ENCODE measurements at regions not wholly inside any gene's neighbourhood (a gene's known extent, or its start where the extent isn't known, plus 50 kb on each side); places are given as distances from the start of the nearest gene placed in this dataset.
A peak's percentile ranks its signal among the peaks of the same experiment; 100 is the strongest.

DNA sequence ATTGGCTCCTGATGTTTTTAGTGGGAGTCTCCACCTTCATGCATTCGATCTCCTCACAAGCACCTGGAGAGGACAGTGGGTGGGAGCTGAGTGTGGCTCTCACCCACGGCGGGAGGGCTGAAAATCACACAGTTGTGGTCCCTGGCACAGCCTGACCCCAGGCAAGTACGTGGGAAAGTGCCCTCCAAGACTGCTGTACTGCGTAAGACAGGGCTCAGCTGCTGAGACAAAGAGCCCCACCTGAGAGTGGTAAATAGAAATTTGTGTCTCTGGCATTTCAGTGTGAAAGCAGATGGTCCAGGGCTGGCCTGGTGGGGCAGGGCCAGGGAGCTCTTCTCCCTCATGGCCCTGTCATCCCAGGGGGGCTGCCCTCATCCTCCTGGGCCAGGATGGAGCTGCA, 77.4 kb upstream of the IQSEC1 start:
- Histone ChIP-seq H3K4me1 (ENCODE audit: insufficient read depth, low read length) (peaks cover 14% of the 10 kb centered on the region), H3K27me3 (ENCODE audit: control insufficient read depth in 1 of 2, insufficient read depth in 2 of 2, low read length in 2 of 2) (no peaks in the 10 kb centered on the region), H3K36me3 (ENCODE audit: insufficient read depth, low read length) (no peaks in the 10 kb centered on the region), H3K27ac (ENCODE audit: low read depth in 1 of 2, low read length in 2 of 2) (no peak overlapping the region), H3K4me3 (ENCODE audit: low read length) (no peak overlapping the region), H3K9me3 (ENCODE audit: control insufficient read depth in 1 of 2, insufficient read depth in 1 of 2, low read length in 2 of 2) (peaks cover 6 to 21% of the 10 kb centered on the region in 2 experiments)
- POLR2A ChIA-PET = no interaction called here
- Mint-ChIP-seq H3K27me3 (no peaks in the 10 kb centered on the region), H3K36me3 (ENCODE audit: low read depth) (no peaks in the 10 kb centered on the region), H3K4me1 (ENCODE audit: low read depth) (peaks cover 7% of the 10 kb centered on the region), H3K4me3 (no peak overlapping the region), H3K27ac (no peak overlapping the region), H3K9me3 (peaks cover 4% of the 10 kb centered on the region)
- ATAC-seq (ENCODE audit: poor library complexity) (no peak), DNase-seq (peak in 1 of 14 experiments; percentile 23)
- TF ChIP-seq, protein P1, sequence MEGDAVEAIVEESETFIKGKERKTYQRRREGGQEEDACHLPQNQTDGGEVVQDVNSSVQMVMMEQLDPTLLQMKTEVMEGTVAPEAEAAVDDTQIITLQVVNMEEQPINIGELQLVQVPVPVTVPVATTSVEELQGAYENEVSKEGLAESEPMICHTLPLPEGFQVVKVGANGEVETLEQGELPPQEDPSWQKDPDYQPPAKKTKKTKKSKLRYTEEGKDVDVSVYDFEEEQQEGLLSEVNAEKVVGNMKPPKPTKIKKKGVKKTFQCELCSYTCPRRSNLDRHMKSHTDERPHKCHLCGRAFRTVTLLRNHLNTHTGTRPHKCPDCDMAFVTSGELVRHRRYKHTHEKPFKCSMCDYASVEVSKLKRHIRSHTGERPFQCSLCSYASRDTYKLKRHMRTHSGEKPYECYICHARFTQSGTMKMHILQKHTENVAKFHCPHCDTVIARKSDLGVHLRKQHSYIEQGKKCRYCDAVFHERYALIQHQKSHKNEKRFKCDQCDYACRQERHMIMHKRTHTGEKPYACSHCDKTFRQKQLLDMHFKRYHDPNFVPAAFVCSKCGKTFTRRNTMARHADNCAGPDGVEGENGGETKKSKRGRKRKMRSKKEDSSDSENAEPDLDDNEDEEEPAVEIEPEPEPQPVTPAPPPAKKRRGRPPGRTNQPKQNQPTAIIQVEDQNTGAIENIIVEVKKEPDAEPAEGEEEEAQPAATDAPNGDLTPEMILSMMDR (IDR thresholded peaks at IDR 0.05) = no peak
- CTCF ChIA-PET = no interaction called here
- intact Hi-C loops (cut with DNase I, micrococcal nuclease) = no loop called here

DNA sequence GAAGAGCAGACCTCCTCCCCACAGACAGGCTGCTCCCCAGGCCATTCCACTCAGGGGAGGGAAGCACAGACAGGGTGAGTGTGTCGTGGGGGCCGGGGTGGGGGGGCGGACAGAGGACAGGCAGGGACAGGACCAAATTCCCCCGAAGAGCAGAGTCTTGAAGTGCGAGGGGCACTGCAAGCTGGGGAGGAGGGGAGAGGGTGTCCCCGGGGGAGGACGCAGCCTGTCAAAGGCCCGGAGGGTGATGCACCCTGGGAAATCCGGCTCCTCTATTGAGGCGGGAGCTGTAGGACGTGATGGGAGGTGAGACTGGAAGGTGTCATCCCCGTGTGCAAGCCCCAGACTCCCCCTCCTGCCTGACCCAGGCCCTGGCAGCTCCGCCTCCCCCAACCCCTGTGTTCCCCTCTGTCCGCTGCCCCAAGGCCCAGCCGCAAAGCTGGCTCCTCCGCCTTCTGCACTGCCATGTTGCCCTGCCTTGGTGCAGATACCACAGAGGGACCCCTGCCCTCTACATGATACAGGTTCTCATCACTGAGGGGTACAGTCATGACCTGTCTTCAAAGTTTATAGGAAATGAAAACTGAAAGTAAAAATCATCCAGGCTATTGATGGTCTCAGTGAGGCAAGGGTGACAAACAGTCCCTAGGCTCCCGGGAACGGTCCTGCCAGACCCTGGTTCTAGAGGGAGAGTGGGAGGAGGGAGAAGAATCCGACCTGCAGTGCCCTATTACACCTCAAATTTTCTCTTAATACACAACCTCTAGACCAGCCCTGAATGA, 76.3 kb upstream of the IQSEC1 start:
- DNase-seq = peak in 2 of 14 experiments; percentile 30 to 31
- ChIA-PET POLR2A (no interaction called here), CTCF (no interaction called here)
- Mint-ChIP-seq H3K27me3 (no peaks in the 10 kb centered on the region), H3K4me1 (ENCODE audit: low read depth) (peaks cover 7% of the 10 kb centered on the region), H3K27ac (no peak overlapping the region), H3K9me3 (no peaks in the 10 kb centered on the region), H3K36me3 (ENCODE audit: low read depth) (no peaks in the 10 kb centered on the region), H3K4me3 (peak overlapping the region; percentile 62)
- peak overlapping the region; percentile 34 for H3K4me3 ChIP-seq (ENCODE audit: low read length)
- TF ChIP-seq, protein P1 (IDR thresholded peaks at IDR 0.05) = no peak
- no peak overlapping the region for H3K27ac ChIP-seq (ENCODE audit: low read depth in 1 of 2, low read length in 2 of 2)
- H3K27me3 ChIP-seq (ENCODE audit: control insufficient read depth in 1 of 2, insufficient read depth in 2 of 2, low read length in 2 of 2) = no peaks in the 10 kb centered on the region
- H3K4me1 ChIP-seq (ENCODE audit: insufficient read depth, low read length) = peaks cover 14% of the 10 kb centered on the region
- H3K9me3 ChIP-seq (ENCODE audit: control insufficient read depth in 1 of 2, insufficient read depth in 1 of 2, low read length in 2 of 2) = peaks cover 0 to 21% of the 10 kb centered on the region in 2 experiments
- H3K36me3 ChIP-seq (ENCODE audit: insufficient read depth, low read length) = no peaks in the 10 kb centered on the region
- ATAC-seq (ENCODE audit: poor library complexity) = no peak
- intact Hi-C loops (cut with DNase I, micrococcal nuclease) = no loop called here

GRCh38 chr3:13148561-13149329, 75.5 kb upstream of the IQSEC1 start:
- no peak overlapping the region for H3K27ac Mint-ChIP-seq
- POLR2A ChIA-PET = no interaction called here
- Histone ChIP-seq H3K4me3 (ENCODE audit: low read length) (no peak overlapping the region), H3K36me3 (ENCODE audit: insufficient read depth, low read length) (no peaks in the 10 kb centered on the region), H3K27ac (ENCODE audit: low read depth in 1 of 2, low read length in 2 of 2) (no peak overlapping the region), H3K9me3 (ENCODE audit: control insufficient read depth in 1 of 2, insufficient read depth in 1 of 2, low read length in 2 of 2) (peaks cover 0 to 17% of the 10 kb centered on the region in 2 experiments), H3K27me3 (ENCODE audit: control insufficient read depth in 1 of 2, insufficient read depth in 2 of 2, low read length in 2 of 2) (no peaks in the 10 kb centered on the region), H3K4me1 (ENCODE audit: insufficient read depth, low read length) (peaks cover 14% of the 10 kb centered on the region)
- no peak overlapping the region for H3K4me3 Mint-ChIP-seq
- DNase-seq (peak in 1 of 14 experiments; percentile 28), ATAC-seq (ENCODE audit: poor library complexity) (no peak)
- CTCF ChIA-PET = no interaction called here
- no peaks in the 10 kb centered on the region for H3K9me3 Mint-ChIP-seq
- intact Hi-C loops (cut with DNase I, micrococcal nuclease) = no loop called here
- H3K4me1 Mint-ChIP-seq (ENCODE audit: low read depth) = peaks cover 7% of the 10 kb centered on the region
- H3K27me3 Mint-ChIP-seq = no peaks in the 10 kb centered on the region
- TF ChIP-seq, protein P1 (IDR thresholded peaks at IDR 0.05) = no peak
- no peaks in the 10 kb centered on the region for H3K36me3 Mint-ChIP-seq (ENCODE audit: low read depth)
